OCI-LY3 (cell line): ENCODE measurements at regions not wholly inside any gene's neighbourhood (a gene's known extent, or its start where the extent isn't known, plus 50 kb on each side); places are given as distances from the start of the nearest gene placed in this dataset.

Source experiments
- CTCF ChIP-seq: fragments of 200-600, 300-600 bp; sonication (generic); IDR thresholded peaks from 2 replicates; pipeline ENCODE4 v1.5.1; 2014; ENCODE audit warnings: antibody characterized with exemption, low read length, low read depth
- EZH2phosphoT487 ChIP-seq: fragments of 200-600 bp; shearing (Covaris generic); IDR thresholded peaks from 2 replicates; pipeline ENCODE4 v1.6.1; 2018; ENCODE audit warnings: antibody characterized with exemption, mixed run types, low read depth

- no peak for TF ChIP-seq CTCF
- TF ChIP-seq EZH2phosphoT487 = no peak
These were observed 212.7 kb upstream of the GNAI1 start for GRCh38 chr7:79921976-79922375.
